ENCODE measurements at regions not wholly inside any gene's neighbourhood (a gene's known extent, or its start where the extent isn't known, plus 50 kb on each side); places are given as distances from the start of the nearest gene placed in this dataset.

GRCh38 chr12:28891126-28891525, 258.0 kb upstream of the FAR2 start:
- TF ChIP-seq, protein P1, sequence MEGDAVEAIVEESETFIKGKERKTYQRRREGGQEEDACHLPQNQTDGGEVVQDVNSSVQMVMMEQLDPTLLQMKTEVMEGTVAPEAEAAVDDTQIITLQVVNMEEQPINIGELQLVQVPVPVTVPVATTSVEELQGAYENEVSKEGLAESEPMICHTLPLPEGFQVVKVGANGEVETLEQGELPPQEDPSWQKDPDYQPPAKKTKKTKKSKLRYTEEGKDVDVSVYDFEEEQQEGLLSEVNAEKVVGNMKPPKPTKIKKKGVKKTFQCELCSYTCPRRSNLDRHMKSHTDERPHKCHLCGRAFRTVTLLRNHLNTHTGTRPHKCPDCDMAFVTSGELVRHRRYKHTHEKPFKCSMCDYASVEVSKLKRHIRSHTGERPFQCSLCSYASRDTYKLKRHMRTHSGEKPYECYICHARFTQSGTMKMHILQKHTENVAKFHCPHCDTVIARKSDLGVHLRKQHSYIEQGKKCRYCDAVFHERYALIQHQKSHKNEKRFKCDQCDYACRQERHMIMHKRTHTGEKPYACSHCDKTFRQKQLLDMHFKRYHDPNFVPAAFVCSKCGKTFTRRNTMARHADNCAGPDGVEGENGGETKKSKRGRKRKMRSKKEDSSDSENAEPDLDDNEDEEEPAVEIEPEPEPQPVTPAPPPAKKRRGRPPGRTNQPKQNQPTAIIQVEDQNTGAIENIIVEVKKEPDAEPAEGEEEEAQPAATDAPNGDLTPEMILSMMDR (tag by site-specific recombination; IDR thresholded peaks at IDR 0.05), result no peak
- TF ChIP-seq, protein P2, sequence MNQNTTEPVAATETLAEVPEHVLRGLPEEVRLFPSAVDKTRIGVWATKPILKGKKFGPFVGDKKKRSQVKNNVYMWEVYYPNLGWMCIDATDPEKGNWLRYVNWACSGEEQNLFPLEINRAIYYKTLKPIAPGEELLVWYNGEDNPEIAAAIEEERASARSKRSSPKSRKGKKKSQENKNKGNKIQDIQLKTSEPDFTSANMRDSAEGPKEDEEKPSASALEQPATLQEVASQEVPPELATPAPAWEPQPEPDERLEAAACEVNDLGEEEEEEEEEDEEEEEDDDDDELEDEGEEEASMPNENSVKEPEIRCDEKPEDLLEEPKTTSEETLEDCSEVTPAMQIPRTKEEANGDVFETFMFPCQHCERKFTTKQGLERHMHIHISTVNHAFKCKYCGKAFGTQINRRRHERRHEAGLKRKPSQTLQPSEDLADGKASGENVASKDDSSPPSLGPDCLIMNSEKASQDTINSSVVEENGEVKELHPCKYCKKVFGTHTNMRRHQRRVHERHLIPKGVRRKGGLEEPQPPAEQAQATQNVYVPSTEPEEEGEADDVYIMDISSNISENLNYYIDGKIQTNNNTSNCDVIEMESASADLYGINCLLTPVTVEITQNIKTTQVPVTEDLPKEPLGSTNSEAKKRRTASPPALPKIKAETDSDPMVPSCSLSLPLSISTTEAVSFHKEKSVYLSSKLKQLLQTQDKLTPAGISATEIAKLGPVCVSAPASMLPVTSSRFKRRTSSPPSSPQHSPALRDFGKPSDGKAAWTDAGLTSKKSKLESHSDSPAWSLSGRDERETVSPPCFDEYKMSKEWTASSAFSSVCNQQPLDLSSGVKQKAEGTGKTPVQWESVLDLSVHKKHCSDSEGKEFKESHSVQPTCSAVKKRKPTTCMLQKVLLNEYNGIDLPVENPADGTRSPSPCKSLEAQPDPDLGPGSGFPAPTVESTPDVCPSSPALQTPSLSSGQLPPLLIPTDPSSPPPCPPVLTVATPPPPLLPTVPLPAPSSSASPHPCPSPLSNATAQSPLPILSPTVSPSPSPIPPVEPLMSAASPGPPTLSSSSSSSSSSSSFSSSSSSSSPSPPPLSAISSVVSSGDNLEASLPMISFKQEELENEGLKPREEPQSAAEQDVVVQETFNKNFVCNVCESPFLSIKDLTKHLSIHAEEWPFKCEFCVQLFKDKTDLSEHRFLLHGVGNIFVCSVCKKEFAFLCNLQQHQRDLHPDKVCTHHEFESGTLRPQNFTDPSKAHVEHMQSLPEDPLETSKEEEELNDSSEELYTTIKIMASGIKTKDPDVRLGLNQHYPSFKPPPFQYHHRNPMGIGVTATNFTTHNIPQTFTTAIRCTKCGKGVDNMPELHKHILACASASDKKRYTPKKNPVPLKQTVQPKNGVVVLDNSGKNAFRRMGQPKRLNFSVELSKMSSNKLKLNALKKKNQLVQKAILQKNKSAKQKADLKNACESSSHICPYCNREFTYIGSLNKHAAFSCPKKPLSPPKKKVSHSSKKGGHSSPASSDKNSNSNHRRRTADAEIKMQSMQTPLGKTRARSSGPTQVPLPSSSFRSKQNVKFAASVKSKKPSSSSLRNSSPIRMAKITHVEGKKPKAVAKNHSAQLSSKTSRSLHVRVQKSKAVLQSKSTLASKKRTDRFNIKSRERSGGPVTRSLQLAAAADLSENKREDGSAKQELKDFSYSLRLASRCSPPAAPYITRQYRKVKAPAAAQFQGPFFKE (tag by site-specific recombination; IDR thresholded peaks at IDR 0.05; ENCODE audit: borderline replicate concordance), result no peak
- no peak for TF ChIP-seq ZNF23 (tag by site-specific recombination; IDR thresholded peaks at IDR 0.05; ENCODE audit: borderline replicate concordance)
- no peak for TF ChIP-seq ZNF138 (tag by site-specific recombination; IDR thresholded peaks at IDR 0.05; ENCODE audit: borderline replicate concordance)
- no peak for TF ChIP-seq ZNF394 (tag by site-specific recombination; IDR thresholded peaks at IDR 0.05; ENCODE audit: borderline replicate concordance)
- TF ChIP-seq ZNF274 (IDR thresholded peaks at IDR 0.05; ENCODE audit: low read length), result no peak
- TF ChIP-seq ZNF274 (tag by site-specific recombination; IDR thresholded peaks at IDR 0.05; ENCODE audit: borderline replicate concordance), result no peak
- TF ChIP-seq ZFP3 (tag by site-specific recombination; IDR thresholded peaks at IDR 0.05; ENCODE audit: low read depth), result no peak

Measured in HEK293 (cell line).